Iris pigment epithelial cell (primary cell): ENCODE measurements at regions not wholly inside any gene's neighbourhood (a gene's known extent, or its start where the extent isn't known, plus 50 kb on each side); places are given as distances from the start of the nearest gene placed in this dataset.

ENCODE experiments used
- DNase-seq: peaks from one replicate; pipeline ENCODE4 v3.0.0-alpha.2; 2011; ENCODE audit warnings: low read depth

GRCh38 chr1:209223791-209224190, 359.7 kb upstream of the CAMK1G start:
- no peak for DNase-seq

DNA sequence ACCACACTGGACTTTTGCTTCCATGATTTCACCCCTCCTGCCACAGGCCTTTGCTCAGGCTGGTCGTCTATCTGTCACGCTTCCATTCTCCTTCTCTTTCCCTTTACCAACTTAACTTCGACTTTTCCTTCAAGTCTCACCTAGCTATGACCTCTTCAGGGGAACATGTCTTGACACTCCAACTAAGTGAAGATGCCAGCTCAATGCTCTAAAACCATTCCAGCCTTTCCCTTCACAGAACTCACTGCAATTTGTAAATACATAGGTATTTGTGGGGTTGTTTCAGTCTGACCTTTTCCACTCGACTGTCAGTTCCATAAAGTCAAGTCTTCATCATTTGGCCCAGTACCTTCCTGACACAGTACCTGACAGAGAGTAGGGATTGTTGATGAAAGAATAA, 358.6 kb upstream of the CAMK1G start:
- DNase-seq: no peak

- DNase-seq: no peak
These were observed 356.3 kb upstream of the CAMK1G start for GRCh38 chr1:209227171-209227570.

DNA sequence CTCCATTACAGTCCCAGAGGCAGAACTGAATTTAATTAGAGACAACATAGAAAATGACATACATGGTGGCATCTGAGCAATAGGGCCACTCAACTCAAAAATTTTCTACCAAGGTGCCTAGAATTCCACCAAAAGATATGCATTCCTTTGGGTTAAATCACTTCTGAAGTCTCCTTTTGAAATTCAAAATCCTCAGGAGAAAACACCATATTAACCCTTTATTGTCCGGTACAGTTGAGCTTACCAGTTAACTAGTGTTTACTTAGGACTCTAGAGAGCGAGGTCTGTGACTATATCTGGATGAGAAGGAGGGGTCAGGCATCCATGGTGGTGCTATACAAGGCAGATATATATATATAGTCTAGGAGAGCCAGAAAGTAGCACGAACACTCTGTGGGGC, 355.6 kb upstream of the CAMK1G start:
- no peak for DNase-seq

DNA sequence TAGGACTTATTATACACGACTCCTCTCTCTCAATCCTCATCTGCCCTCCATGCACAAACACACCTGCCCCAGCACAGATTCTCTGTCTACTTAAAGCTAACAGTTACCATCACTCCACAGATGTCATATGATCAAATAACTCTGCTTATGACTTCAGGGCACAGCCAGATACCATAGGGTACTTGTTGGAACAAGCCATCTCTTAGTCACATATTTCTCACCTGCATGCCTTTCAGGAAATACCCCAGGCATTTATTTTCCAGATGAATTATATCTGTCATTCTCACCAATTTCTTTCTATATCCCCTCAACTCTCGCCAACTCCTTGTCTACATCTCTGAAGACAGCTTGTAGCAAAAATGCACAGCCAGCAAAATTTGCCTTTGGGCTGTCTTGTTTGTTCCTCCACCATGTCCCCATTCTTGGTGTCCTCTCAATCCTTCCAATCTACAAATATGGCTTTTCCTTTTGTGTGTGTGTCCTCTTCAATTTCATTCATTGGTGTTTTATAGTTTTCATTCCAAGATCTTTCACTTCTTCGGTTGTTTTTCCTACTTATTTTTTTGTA, 353.9 kb upstream of the CAMK1G start:
- DNase-seq: no peak

GRCh38 chr1:209230314-209230713, 353.2 kb upstream of the CAMK1G start:
- no peak for DNase-seq

- DNase-seq: no peak
These were observed 351.9 kb upstream of the CAMK1G start for GRCh38 chr1:209231476-209232156.

DNA sequence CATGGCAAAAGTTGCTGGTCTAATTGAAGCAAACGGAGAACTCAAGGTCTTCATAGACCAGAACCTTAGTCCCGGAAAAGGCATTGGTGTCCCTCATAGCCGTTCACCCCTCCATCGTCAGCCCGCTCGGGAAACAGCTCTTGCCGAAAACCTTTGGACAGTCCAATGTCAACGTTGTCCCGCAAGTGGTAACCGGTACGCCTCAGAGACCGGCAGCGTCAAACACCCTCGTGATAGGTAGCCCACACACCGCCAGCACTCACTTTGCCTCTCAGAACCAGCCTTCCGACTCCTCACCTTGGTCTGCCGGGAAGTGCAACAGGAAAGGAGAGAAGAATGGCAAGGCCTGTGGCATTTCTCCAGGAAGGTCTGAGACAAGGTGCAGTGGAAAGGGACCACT, 351.3 kb upstream of the CAMK1G start:
- DNase-seq: no peak

GRCh38 chr1:209232759-209233158, 350.8 kb upstream of the CAMK1G start:
- DNase-seq: no peak

GRCh38 chr1:209235166-209235565, 348.3 kb upstream of the CAMK1G start:
- DNase-seq: no peak

DNA sequence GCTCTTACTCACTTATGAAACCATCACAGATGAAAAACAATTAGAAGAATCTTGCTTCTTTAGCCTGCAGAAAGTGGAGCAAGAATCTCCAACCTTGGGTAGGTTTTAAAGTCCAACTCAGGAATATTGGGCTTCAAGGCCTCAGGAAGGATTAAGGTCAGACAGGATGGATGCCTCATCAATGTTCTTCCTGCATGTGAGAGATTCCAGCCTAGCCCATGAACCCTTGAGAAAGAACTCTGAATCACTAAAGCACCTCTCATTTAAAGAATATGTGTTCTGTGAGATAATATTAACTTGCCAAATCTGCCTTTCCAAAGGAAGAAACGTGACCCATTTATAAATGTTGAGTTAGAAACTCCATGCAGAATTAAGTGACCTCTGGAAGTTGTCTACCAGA, 345.2 kb upstream of the CAMK1G start:
- DNase-seq: no peak

GRCh38 chr1:209240351-209240750, 343.2 kb upstream of the CAMK1G start:
- no peak for DNase-seq

DNA sequence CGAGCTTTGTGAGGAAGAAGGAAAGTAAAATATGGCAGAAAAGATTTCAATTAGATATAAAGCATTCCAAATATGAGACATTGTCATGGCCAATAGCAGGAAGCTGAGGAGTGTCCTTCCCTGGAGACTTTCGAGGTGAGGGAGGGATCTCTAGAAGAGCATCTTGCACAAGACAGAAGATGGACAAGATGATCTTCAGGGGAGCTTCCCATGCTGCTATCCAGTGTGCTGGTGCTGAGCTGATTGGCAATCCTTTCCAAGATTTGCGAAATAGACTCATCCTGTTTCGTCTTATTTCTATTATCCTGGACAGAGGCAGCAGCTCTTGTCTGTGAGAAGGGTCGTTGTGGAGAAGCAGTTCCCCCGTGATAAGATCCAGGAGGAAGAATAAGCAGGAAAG, 342.0 kb upstream of the CAMK1G start:
- DNase-seq: peak; percentile 42

DNA sequence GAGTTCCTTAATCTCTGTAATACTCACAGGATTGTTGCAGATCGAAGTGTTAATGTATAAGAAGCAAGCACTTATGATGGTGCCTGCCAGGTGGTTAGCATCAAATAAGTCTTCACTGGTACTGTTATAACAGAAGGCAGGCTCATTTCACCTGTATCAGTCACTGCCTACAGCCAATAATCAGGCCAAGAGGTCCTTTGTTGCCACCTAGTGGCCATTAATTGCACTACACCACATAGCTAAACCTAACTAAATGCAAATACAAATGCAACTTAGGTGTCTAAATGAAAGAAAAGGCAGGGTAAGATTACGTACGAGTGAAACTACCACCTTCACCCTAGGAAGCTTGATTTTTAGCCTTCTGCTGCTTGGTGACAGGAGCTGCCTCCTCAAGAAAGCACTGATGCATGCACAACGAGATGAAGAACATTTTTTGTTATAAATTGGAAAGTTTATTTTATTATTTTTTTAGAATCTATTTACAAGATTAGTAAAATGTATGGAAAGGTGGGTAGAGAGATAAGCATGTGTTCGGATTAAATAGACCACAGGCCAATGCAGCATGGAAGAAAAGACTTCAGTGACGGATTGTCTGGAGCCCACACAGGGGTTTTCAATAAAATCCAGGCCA, 334.8 kb upstream of the CAMK1G start:
- DNase-seq: peak; percentile 61

DNA sequence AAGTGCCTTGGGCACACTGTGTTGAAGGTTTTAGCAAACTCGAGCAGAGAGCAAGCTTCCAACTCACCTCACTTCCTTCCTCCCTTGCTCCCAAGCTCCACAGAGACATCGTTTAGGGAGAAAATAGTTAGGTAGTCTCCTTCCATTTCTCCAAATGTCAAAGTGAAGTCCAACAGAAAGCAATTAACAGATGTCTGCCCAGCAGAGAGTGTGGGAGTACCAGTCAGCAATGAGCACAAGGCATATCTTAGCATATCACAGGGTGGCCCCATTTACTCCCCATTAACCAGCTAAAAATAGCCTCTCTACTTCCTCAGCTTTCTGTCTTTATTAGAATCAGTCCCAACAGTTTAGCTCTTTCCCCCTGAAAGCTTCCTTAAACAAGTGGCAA, 334.2 kb upstream of the CAMK1G start:
- no peak for DNase-seq

DNA sequence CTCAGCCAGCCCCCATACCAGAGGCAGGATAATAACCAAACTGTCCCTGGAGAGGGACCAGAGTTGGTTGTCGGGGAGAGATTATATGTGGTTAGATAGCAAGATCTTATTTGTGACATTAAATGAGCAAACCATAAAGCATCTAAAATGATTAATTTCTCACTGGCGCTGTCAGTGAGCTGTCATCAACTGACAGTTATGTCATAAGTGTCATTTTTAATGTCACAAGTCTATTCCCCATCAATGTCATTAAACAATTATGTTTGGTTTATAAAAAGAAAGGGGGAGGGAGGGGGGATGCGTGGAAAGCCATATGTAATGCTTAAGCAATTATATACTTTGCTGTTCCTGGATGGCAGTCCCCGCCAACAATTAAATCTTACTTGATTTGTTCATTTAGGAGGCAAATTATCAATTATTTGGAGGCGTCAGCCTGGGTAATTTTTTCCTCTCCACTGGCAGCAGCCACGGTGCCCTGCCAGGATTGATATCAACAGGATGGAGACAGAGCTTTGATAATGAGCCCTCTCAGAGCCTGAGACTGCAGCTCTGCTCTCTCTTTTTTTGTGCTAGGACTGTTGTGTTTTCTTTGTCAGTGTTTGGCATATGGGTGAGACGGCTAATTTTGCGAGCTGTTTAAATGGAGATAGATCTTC, 333.6 kb upstream of the CAMK1G start:
- no peak for DNase-seq

GRCh38 chr1:209250861-209251636, 332.5 kb upstream of the CAMK1G start:
- DNase-seq: no peak

DNA sequence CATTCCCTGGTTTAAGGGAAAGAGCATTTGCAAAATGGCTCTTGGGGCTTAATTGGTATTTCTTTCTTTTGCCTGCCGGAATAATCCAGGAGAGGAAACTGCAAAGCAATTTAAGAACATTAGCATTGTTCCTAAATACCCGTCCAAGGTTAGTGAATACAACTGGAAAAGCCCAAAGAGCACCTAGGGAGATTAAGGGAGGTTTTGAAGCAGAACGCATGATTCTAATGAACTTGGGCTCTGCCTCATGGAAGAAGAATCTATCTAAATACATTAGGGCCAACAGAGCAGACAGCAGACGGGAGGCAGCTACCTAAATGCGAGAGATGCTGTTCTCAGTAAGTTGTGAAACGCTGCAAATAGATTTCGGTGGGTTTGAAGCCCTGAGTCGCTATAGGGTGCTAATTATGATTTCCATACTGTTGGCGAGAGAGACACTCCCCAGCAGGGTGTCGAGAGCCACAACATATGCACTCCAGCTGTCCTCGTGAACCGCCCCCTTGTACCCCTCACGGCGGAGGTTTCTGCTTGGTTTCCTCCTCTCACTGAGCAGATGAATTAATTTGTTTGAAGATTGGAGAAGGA, 326.7 kb upstream of the CAMK1G start:
- DNase-seq: no peak

- no peak for DNase-seq
These were observed 326.1 kb upstream of the CAMK1G start for GRCh38 chr1:209257454-209257853.

DNA sequence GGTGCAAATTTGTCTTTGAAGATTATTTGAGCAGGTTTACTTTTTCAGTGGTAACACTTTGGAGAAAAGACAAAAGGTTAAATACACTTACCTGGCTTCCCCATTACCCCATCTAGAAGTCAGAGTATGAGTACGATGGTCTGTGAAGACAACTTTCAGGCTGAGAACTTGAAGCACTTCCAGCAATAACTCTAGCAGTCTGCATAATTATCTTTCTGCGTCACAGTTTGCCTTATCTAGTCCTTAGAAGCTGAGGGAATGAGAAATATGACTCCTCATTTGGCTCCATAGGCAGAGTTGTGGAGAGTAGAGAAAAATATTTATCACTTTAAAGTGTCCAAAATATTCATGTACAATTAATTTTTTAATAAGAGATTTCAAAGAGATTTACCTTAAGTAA, 323.4 kb upstream of the CAMK1G start:
- peak; percentile 44 for DNase-seq

GRCh38 chr1:209262631-209263030, 320.9 kb upstream of the CAMK1G start:
- no peak for DNase-seq

DNA sequence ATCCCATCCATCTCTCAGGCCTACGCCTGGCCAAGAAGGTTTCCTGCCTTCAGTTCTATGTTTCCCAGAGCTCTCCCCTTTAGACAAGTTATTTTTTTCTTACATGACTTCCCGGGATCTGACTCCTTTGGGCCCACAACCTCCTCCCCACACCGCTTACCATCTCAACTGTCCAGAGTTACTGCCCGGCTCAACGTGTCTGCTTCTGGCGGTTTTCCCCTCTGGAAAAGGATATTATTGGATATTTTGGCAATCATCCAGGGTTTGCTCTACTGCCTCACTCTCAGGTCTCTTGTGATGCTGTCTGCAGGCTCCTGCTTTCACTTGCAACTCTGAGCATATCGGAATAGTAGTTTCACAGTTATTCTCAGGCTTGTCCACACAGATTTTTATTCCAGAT, 318.2 kb upstream of the CAMK1G start:
- no peak for DNase-seq
